Activated CD8-positive, alpha-beta memory T cell treated with anti-CD3 and anti-CD28 coated beads for 48 hours (primary cell): ENCODE measurements at regions not wholly inside any gene's neighbourhood (a gene's known extent, or its start where the extent isn't known, plus 50 kb on each side); places are given as distances from the start of the nearest gene placed in this dataset.

Source experiments
- DNase-seq, 3 experiments: peaks; one replicate each; pipeline ENCODE4 v3.0.0-alpha.2; 2020; ENCODE audit warnings: low read depth in 2 of 3, low spot score in 2 of 3

DNA sequence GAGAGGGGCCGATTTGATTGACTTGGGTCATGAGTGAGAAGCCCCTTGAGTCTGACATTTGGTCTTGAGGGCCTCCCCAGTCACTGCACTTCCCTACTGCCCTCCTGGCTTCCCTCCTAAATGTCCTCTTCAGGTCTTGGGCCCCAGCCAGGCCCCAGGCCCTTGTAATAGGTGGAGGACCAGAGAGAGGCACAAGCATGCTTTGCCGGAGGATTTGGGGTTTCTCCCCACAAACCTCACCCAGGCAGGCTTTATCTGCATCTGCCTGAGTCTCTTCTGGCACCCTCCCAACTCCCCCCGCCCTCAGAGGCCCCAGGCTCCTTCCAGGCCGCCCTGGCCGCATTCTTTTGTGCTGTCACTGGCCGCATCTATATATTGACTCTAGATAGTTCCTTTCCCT, 270.7 kb downstream of the HAUS1 start:
- no peak for DNase-seq

GRCh38 chr18:46377557-46377956, 273.4 kb downstream of the HAUS1 start:
- no peak for DNase-seq

GRCh38 chr18:46378126-46378863, 274.1 kb downstream of the HAUS1 start:
- no peak for DNase-seq

DNA sequence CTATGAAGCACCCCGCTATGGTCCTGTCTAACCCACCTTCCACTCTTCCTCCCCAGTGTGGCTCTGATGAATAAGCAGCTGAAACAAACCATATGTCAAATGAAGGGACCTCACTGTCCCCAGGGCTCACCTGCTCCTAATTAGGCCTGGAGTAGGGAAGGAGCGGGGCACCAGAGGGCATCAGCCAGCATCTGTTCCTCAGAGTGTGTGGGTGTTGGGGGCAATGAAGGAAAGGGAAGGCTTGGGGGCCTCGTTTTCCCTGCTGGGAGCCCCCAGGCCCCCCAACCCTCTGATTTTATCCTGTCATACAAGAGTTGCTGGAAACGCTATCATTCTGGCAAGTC, 274.7 kb downstream of the HAUS1 start:
- no peak for DNase-seq

- DNase-seq, result no peak
These were observed 275.3 kb downstream of the HAUS1 start for GRCh38 chr18:46379323-46379950.

GRCh38 chr18:46385124-46385523, 271.9 kb downstream of the LOXHD1 start:
- DNase-seq, result no peak

DNA sequence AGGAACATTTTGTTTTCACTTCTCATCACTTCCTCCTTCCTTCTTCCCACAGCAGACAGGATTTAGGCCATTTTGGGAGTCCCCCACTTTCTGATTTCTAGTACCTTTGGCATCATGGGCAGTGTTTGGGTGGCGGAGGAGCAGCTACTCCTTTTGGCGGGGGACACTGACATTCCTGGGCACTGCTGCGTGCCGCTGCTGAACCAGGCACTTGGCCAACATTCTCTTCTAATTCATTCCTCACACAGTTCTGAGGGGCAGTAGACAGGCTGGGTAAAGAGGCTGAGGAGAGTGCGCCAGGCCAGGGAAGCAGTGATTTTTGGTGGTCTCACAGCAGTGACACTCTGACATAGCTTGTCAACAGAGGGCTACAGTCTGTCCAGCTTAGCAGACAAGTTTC, 270.2 kb downstream of the LOXHD1 start:
- no peak for DNase-seq

GRCh38 chr18:46387441-46388131, 269.4 kb downstream of the LOXHD1 start:
- no peak for DNase-seq

- no peak for DNase-seq
These were observed 268.7 kb downstream of the LOXHD1 start for GRCh38 chr18:46388286-46388685.

DNA sequence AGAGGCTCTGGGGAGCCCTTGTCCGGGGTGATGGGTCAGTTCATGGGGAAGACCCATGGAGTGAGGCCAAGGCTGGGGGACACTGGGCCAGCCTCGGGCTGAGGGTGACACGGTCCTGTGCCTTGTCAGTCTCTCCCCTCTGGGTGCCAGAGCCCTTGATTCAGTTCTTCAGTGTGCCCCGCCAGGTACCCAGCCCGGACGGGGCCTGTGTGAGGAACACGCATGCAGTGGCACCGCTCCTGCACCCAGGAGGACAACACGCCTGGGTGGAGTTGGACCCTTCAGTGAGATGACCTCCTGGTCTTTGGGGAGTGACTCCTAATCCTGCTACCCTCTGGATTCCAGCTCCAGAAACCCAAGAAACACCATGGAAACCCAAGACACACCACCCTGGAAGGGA, 264.4 kb downstream of the LOXHD1 start:
- DNase-seq, result no peak

DNA sequence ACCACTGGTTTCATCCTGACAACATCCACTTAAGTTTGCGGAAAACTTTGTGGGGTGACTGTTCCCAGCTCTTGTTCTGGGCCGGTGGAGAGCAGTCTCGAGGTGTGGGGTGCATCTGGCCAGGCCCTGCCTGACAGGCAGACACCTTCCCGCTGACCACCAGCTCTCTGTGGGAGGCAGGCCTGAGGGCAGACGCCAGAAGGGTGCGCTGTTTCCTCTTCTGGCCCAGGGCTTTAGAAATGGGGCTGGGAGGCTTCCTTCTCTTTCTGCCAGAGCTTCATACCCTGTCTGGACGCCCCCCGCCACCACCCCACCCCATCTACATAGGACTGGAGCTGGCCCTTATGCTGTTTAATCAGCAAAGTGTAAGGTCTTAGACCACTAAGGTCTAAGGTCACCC, 263.8 kb downstream of the LOXHD1 start:
- DNase-seq, result no peak

DNA sequence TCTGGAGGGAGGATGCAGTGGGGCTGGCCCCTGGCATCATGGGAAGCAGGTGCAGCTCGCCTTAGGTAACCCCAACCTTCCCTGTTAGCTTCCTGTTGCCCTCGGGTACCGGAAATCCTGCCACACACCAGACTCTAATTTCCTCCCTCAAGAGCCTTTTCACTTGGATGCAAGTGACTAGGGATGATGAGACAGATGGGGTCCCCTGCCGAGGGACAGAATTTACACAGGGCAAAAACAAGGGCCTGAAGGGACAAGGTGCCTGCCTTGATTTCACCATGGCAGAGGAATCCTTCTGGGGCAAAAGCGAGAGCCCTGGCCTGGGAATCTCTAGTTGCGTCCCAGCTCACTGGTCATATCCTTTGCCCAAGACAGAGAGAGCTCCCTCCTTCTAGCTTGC, 263.1 kb downstream of the LOXHD1 start:
- DNase-seq, result no peak

DNA sequence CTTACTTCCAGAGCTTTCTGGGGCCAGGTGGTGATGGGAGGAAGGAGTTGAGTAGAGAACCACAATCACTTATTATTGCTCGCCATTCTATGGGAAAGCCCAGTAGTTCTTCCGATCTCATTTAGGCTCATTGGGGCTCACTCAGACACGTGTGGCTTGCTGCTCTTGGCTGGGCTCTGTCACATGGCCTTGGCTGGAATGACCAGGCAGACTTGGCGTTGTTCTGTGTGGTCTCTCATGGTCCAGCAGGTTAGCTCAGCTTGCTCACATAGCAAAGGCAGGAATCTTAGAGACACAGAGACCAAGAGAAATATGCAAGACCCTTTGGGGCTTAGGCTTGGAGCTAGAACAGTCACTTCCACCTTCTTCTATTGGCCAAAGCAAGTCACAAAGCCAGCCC, 261.2 kb downstream of the LOXHD1 start:
- DNase-seq, result no peak

DNA sequence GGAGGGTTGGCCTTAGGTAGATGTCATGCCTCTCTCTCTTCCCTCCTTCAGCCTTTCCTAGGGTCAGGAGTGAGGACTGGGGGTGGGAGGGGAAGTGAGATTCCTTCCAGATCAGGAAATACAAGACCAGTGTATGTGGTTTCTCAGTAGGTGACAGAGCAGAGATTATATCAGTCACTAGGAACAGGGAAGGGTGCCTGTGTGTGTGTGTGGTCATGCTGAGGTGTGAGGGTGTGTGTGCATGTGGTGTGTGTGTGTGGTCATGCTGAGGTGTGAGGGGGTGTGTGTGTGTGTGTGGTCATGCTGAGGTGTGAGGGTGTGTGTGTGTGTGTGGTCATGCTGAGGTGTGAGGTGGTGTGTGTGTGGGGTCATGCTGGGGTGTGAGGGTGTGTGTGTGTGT, 259.8 kb downstream of the LOXHD1 start:
- DNase-seq, result no peak

DNA sequence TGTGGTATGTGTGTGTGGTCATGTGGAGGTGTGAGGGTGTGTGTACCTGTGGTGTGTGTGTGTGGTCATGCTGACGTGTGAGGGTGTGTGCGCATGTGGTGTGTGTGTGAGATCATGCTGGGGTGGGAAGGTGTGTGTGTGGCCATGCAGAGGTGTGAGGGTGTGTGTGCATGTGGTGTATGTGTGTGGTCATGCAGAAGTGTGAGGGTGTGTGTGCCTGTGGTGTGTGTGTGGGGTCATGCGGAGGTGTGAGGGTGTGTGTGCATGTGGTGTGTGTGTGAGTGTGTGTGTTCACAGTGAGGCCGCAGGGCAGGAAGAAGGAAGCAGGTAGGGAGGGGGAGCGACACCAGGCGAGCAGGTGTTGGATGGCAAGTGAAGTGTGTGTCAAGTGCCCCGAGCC, 259.0 kb downstream of the LOXHD1 start:
- no peak for DNase-seq

DNA sequence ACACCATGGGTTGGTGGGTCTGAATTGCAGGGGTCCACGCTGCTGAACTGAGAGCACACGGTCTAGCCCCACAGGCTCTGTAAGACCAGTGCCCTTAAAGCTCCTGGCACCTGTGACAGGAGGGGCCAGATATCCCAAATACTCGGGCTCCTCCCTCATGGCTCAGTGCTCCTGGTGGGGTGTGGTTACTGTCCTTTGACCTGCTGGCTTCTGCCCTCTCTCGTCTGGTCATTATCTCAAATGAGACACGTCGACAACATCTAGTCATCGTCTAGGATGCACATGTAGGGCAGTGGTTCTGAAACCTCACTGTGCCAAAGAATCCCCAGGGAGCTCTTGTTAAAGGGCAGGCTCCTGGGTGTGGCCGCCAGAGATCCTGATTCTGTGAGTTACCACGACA, 258.4 kb downstream of the LOXHD1 start:
- DNase-seq, result no peak

GRCh38 chr18:46399303-46399702, 257.7 kb downstream of the LOXHD1 start:
- DNase-seq, result no peak

- no peak for DNase-seq
These were observed 256.6 kb downstream of the LOXHD1 start for GRCh38 chr18:46400449-46400848.

DNA sequence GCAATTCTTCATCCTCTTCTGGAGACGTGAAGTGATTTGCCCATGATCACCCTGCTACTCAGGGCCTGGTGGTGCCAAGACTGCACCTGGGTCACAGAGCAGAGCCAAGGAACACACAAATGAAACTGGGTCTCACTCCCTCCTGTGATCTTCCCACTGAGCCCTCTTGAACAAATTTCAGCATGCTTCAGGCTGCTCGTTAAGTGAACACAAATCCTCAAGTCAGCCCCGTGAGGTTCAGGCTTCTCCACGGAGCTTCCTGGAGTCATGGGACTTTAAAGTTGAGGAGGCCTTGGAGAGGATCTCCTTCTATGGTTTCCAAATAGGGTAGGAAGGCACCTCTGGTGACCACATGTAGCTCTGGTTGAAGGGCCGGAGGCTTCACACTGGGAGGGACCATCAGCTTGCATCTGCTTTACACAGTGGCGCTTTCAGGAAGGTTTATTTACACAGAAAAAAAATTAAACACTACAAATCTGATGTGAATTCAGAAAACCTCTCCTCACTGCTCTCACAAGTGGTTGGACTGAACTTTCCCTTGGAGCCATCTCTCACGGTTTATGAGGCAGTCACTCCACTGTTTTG, 255.4 kb downstream of the LOXHD1 start:
- no peak for DNase-seq

DNA sequence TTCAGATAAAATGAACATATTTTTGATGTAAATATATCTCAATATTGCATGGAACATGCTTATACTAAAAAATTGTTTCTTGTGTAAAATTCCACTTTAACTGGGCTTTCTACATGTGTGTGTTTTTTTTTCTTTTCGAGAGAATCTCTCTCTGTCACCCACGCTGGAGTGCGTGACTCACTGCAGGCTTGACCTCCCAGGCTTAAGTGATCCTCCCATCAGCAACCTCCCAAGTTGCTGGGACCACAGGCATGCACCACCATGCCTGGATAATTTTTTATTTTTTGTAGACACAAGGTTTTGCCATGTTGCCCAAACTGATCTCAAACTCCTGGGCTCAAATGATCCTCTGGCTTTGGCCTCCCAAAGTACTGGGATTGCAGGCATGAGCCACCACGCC, 254.6 kb downstream of the LOXHD1 start:
- DNase-seq, result no peak

GRCh38 chr18:46402945-46403344, 254.1 kb downstream of the LOXHD1 start:
- no peak for DNase-seq

DNA sequence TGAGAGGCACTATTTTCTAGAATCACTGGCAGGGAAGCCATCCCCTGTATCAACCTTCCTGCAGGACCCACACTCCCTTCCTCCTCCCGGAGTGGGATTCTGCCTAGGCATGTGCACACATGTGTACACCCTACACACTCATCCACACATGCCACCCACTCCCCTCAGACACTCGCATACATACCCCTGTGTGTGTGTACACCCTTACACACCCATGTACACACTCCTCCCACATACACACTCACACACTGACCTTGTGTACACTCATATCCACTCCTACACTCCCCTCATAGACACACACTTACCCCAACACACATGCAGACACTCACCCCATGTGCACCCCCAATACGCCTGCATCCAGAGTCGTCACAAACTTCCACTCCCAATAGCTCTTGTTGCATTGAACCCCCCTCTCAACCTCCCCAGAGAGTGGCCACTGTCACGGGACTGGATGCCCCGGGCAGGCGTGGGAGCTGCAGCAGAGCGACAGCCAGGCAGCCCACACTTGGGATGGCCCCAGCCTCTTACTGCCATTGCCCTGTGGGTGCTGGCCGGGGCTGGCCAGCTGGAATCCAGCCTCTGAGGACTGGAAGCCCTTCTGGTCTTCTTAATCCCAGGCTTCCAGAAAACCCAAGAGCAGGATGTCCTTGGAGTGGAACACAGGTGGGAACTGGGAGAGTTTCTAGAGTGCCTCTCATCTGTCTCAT, 251.0 kb downstream of the LOXHD1 start:
- no peak for DNase-seq
